ENCODE measurements at regions not wholly inside any gene's neighbourhood (a gene's known extent, or its start where the extent isn't known, plus 50 kb on each side); places are given as distances from the start of the nearest gene placed in this dataset.

DNA sequence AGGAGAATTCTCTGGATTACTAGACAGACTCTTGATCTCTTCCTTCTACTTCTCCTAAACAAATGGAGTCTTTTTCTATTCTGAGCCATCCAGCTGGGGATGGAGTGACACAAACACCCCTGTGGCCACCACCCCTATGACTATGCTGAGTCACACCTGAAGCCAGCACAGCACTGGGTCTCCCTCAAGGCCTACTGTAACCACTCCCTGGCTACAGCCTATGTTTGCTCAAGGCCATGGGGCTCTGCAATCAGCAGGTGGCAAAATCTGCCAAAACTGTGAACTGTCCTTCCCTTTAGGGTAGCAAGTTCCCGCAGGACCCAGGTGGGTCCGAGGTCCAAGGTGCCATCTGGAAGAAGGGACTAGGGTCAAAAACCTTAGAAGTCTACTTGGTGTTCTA, 132.3 kb downstream of the TINAG start:
- DNase-seq (ENCODE audit: extremely low spot score, insufficient read length, low read depth) (no peak), FAIRE-seq (no peak)

DNA sequence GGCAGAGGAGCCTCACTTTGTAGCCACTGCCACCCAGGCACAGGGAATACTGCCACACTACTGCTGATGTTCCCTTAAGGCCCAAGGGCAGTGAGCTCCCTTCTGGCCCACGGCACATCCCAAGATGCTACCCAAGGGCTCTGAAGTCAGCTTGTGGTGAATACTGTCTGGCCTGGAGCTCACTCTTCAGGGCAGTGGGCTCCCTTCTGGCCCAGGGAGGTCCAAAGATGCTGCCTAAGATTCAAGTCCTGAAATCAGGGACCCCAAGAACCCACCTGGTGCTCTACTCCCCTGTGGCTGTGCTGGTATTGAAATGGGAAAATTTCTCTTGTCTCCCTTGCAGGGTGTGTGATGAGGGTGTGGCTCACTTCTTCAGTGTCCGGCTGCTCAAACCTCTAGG, 132.8 kb downstream of the TINAG start:
- DNase-seq (ENCODE audit: extremely low spot score, insufficient read length, low read depth) (no peak), FAIRE-seq (no peak)

DNA sequence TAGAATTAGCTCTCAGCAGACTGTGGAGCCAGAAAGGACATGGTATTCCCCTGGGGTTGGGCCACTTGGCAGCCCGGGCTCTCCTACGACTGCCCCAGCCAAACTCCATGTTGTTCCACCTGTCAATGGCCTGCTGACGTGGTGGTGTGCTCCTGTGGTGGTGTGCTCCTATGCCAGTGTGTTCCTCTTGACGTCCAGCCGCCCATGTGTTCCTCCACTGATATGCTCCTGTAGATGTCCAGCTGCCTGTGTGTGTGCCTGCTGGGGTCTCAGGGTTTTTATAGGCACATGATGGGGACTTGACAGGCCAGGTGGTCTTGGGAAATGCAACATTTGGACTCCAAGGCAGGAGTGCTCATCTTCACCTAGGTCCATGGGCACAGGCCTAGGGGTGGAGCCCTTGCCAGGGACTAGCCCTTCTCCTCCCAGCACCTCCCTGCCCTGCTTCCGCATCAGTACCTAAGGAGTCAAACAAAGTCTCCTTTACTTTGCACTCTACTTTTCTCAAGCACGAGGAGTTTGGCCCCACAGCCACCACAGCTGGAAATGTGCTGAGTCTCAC, 133.5 kb downstream of the TINAG start:
- DNase-seq (ENCODE audit: extremely low spot score, insufficient read length, low read depth), result no peak
- no peak for FAIRE-seq

DNA sequence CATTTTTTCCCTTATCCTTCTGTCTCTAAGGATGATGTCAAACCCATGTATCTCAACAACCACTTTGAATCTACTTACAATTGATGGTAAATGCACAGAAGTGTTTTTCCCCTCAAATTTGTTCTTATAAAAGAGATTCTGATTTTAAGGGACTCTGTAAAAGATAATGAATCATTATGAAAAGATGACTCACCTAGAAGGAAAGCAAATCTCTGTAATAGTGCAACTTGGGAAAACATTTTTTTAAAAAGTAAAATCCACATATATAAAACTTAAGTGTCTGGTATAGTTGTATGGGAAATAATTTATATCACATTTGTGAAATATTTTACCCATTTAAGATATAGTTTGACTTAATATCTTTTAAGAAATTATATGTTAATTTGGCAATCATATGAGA, 137.0 kb downstream of the TINAG start:
- no peak for FAIRE-seq
- DNase-seq (ENCODE audit: extremely low spot score, insufficient read length, low read depth), result no peak

DNA sequence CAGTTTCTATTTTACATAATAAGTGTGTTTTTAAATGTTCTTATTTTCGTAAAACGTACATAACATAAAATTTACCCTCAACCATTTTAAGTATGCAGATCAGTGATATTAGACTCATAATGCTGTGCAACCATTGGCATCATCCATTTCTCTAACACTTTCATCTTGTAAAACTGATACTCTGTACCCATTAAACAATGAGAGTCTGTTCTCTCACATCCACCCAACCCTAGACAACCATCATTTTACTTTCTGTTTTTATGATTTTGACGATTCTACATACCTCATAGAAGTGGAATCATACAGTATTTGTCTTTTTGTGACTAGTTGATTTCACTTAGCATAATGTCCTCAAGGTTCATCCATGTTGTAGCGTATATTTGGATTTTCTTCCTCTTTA, 140.4 kb downstream of the TINAG start:
- DNase-seq (ENCODE audit: extremely low spot score, insufficient read length, low read depth) (no peak), FAIRE-seq (no peak)

DNA sequence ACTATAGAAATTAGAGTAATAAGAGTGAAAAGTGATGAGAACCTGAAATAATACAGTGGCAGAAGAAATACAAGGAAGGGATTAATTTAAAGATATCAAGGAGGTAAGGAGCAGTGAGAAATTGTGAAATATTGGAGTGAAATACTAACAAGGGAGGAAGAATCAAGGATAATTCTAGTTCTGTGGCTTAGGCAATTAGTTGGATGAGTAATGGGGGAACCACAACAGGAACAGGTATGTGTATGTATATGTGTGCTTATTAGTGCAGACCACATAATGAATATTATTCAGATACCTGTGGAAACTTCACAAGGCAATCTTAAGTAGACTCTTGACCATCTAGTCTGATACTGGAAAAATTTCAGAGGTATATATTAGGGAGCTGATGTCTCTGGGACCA, 143.3 kb downstream of the TINAG start:
- DNase-seq (ENCODE audit: extremely low spot score, insufficient read length, low read depth), result no peak
- FAIRE-seq, result no peak

DNA sequence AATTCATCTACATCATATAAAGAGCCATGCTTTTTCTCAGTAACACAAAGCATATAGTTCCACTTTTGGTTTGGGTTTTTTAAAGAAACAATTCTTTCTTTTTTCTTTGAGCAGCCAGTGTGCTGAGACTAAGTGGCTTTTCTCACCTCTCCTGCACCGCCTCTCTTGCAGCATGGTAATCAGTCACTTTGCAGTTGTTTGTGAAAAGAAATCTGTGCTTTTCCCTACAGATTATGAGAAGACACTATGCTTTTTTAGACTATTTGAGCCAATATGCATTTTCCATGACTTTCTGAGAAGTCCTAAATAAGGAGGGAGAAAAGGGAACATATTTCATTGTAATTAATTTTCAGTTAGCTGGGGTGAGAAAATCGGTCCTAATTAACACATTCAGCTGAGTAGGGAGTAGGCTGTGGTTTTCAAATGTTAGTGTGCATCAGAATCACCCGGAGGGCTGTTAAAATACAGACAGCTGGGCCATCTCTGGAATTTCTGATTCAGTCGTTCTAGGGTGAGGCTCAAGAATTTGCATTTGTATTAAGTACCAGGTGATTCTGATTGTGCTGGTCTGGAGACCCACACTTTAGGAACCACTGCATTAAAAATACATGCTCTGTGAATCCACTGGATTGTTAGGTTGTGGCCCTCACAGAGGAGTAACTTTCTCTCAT, 155.2 kb downstream of the TINAG start:
- DNase-seq (ENCODE audit: extremely low spot score, insufficient read length, low read depth), result no peak
- no peak for FAIRE-seq

DNA sequence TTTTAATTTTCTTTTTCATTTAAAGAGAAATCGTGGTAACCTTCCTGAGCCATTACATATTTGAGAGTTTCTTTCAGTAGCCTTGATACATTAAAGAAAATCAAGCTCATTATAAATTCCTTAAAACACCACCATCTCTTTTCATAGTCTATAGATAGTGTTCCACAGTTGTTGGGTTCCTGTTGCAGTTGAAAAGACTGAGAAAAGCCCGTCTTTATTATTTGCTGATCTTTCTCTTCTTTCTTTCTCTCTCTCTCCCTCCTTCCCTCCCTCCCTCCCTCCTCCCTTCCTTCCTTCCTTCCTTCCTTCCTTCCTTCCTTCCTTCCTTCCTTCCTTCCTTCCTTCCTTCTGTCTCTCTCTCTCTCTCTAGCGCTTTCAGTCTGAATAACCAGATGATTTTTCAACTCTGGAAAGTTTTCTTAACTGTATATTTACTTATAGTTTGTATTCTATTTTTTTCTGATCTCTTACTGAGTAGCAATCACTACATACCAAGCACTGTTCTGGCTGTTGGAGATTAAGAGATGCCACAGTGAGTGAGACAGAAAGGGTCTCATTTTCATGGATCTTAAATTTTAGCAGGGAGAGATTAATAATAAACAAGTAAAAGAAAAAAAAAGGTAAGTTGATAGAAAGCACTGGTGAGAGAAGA, 157.5 kb downstream of the TINAG start:
- DNase-seq (ENCODE audit: extremely low spot score, insufficient read length, low read depth) (no peak), FAIRE-seq (no peak)

DNA sequence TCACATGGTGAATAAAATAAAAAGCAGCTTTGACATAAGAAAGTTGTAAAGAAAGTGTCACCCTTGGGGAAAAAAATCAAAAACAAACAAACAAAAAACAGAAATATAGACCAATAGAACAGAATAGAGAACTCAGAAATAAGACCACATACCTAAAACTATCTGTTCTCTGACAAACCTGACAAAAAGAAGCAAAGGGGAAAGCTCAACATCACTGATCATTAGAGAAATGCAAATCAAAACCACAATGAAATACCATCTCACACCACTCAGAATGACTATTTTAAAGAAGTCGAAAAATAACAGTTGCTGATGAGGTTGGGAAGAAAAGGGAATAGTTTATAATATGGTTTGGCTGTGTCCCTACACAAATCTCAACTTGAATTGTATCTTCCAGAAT, 159.1 kb downstream of the TINAG start:
- FAIRE-seq, result peak; percentile 51
- no peak for DNase-seq (ENCODE audit: extremely low spot score, insufficient read length, low read depth)

DNA sequence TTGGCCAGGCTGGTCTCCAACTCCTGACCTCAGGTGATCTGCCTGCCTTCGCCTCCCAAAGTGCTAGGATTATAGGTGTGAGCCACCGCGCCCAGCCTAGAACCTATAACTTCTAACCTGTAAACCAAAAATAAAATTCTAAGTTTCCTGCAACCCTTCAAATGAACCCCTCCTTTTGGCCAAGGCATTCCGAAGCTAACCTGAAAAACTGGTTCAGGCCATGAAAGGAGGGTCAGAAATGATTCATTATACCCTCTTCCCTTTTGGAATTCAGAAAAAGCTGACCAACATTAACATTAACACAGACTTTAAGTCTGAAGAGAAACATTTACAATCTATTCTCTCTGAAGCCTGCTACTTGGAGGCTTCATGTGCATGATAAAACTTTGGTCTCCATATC, 165.1 kb downstream of the TINAG start:
- FAIRE-seq, result no peak
- no peak for DNase-seq (ENCODE audit: extremely low spot score, insufficient read length, low read depth)

DNA sequence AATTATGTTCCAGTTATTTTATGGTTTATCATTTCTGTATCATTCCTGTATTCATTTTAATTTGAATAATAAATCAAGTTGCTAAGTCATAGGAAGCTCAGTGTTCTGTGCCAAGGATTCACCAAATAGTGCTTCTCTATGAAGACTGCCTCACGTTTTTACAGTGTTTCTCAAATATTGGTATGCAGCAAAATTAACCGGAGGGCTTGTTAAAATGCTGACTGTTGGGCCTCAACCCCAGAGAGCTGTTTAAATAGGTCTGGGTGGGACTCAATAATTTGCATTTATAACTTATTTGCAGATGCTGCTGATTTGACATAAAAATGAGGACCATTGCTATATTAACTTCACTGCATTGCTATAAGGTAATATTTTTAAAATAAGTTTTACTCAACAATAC, 166.7 kb downstream of the TINAG start:
- FAIRE-seq (no peak), DNase-seq (ENCODE audit: extremely low spot score, insufficient read length, low read depth) (no peak)

DNA sequence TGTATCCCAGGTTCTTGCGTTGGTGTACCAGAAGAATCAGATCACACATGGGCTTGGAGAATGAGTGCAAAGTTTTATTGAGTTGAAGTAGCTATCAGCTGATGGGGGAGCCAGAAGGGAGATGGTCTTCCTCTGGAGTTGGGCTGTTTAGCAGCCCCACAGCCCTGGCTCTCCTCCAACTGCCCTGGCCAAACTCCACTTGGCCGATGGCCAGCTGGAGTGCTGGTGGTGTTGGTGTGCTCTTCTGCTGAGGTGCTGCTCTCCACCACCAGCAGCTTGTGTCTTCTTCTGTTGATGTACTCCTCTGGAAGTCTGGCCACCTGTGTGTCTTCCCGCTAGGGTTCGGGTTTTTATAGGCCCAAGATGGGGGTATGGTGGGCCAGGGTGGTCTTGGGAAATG, 172.8 kb downstream of the TINAG start:
- FAIRE-seq, result no peak
- DNase-seq (ENCODE audit: extremely low spot score, insufficient read length, low read depth), result no peak

DNA sequence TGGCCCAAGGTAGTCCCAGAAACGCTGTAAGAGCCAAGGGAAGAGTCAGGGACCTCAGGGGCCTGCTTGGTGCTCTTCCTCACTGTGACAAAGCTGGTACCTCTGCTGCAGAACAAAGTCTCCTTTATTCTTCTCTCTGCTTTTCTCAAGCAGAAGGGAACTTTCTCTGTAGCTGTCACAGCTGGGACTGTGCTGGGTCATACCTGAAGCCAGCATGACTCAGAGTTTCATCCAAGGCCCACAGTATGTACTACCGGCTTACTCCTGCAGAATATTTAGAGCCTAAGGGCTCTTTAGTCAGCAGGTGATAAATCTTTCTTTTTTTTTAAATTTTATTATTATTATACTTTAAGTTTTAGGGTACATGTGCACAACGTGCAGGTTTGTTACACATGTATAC, 183.2 kb downstream of the TINAG start:
- FAIRE-seq, result no peak
- DNase-seq (ENCODE audit: extremely low spot score, insufficient read length, low read depth), result no peak

DNA sequence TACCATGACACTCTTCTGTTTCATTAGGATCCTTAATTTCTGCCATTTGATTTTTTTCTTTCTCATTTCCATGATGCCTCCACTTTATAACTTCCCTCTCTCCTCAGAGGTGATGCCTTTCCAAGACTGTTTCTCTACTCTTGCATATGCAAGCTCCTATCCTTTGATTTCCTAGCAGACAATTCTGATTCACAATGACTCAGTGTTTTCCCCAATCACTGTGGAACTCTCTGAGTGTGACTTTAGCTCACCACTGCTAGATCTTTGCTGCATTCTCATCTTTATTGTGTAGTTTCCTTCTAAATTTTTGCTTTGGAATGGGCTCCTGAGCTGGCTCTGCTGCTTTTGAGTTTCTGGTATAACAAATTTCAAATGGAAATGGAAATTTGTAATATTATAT, 184.9 kb downstream of the TINAG start:
- no peak for FAIRE-seq
- no peak for DNase-seq (ENCODE audit: extremely low spot score, insufficient read length, low read depth)

DNA sequence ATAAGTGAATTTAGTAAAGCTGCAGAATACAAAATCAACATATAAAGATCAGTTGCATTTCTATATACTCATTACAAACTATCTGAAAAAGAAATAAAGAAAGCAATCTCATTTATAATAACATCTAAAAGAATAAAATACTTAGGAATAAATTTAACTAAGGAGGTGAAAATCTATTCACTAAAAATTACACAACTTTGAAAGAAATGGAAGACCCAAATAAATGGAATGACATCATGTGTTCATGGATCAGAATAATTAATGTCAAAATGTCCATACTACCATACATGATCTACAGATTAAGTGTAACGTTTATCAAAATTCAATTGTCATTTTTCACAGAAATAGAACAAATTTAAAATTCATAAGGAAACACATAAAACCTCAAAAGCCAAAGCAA, 194.9 kb downstream of the TINAG start:
- no peak for DNase-seq (ENCODE audit: extremely low spot score, insufficient read length, low read depth)
- no peak for FAIRE-seq

DNA sequence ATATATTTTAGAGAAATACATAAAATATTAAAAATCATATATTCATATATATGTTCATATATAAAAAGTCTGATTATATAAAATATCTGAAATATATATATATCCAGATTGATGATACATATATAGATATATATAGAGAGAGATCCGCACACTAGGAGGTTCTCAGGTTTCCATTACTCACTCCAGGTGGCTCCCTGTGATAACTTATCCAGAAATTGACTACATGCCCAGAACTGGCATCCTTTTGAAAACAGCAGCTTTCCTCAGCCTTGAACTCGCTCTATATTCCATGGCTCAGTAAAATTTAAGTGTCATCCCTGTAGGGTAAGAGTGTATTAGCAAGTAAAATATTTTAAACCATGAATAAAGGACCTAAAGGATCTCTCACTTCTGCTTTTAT, 206.8 kb downstream of the TINAG start:
- DNase-seq (ENCODE audit: extremely low spot score, insufficient read length, low read depth), result no peak
- FAIRE-seq, result no peak

DNA sequence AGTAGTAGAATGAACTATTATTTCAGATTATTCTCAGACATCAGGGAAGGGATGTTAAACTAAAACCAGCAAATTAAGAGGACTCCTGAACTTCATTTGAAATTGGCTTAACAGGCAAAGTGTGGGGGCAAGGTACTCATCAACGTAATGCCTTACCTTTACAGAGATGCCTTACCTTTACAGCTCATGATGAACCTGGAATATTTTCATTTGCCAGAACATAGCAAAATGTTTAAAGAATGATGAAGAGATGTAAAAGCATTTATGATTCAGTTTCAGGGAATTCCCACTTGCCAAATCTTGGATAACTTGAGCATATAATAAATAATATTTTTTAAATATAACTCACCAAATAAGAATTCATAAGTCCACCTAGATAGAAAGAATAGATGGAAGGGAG, 207.5 kb downstream of the TINAG start:
- DNase-seq (ENCODE audit: extremely low spot score, insufficient read length, low read depth) (no peak), FAIRE-seq (no peak)

DNA sequence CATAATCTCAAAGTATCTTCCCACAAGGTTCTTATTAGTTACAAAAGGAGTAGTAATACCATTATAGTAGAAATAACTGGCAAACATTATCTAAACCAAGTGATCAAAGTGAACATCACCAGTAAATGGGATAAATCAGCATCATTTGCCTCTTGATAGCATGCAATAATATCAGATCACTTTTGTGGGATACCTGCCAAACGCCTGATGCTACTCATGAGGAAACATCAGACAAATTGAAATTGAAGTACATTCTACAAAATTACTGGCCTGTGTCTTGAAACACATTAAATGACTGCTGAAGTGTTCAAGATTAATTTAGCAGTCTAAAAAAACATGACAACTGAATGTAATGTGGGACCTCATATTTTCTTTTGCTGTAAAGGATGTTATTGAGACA, 208.1 kb downstream of the TINAG start:
- FAIRE-seq (no peak), DNase-seq (ENCODE audit: extremely low spot score, insufficient read length, low read depth) (no peak)

DNA sequence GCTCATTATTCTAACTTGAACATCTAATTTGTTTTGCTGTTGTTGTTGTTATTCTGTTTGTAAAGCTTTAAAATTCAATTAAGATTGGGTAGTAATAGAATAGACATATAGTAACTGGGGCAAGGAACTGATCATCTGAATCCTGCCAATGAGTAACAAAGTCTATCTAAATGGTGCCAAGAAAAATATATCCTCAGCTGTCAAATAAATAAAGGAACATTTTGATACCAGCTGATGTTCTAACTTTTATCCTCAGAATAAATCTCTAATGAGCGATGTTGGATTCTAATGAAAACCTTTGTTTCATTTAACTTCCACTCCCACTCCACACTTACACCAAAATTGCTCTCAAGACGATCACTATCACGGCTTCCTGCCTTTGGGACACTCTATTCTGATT, 210.9 kb downstream of the TINAG start:
- DNase-seq (ENCODE audit: extremely low spot score, insufficient read length, low read depth), result no peak
- FAIRE-seq, result no peak

DNA sequence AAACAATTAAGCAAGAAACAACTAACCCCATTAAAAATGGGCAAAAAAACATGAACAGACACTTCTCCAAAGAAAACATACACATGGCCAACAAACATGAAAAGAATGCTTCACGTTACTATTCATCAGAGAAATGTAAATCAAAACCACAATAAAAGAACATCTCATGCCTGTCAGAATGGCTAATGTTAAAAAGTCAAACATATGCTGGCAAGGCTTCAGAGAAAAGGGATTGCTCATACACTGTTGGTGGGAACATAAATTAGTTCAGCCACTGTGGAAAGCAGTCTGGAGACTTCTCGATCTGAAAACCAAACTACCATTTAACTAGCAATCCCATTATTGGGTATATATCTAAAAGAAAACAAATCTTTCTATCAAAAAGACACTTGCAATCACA, 217.5 kb downstream of the TINAG start:
- no peak for FAIRE-seq
- DNase-seq (ENCODE audit: extremely low spot score, insufficient read length, low read depth), result no peak

DNA sequence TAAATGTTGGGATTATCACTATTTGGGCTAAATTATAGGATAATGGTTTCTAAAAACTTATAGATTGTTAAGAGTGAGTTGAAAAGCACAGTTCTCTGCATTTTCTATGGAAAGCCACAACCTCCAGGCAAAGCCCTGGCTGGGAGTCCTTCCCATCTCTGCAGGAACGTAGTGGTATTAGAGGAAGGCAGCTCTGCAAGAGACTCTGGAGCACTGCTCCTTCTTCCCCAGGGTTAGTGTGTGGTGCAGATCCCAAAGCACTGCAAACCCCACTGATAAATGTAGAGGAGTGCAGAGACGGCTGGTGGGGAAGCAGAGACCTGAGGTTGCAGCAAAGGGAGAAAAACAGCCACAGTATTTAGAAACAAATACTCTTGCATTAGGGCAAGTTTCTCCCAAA, 225.3 kb downstream of the TINAG start:
- FAIRE-seq (no peak), DNase-seq (ENCODE audit: extremely low spot score, insufficient read length, low read depth) (no peak)

DNA sequence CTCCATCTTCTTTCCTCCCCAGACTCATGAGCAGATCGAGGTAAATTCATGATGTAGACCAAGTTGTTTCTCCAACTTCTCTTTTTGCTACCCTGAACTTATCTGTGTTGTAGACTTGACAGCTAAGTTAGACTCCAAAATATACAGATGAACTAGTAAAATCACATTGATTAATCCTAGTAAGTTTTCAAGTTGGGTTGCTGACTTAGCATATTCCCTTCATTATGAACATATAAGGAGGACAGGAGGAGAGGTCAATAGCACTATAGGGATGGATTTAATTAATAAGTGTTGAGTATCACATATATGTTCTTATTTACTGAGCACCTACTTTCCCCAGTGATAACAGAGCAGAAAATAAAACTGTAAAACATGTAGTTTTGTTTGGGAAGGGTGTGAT, 227.3 kb downstream of the TINAG start:
- no peak for FAIRE-seq
- DNase-seq (ENCODE audit: extremely low spot score, insufficient read length, low read depth), result no peak
